ENCODE measurements at regions not wholly inside any gene's neighbourhood (a gene's known extent, or its start where the extent isn't known, plus 50 kb on each side); places are given as distances from the start of the nearest gene placed in this dataset.

DNA sequence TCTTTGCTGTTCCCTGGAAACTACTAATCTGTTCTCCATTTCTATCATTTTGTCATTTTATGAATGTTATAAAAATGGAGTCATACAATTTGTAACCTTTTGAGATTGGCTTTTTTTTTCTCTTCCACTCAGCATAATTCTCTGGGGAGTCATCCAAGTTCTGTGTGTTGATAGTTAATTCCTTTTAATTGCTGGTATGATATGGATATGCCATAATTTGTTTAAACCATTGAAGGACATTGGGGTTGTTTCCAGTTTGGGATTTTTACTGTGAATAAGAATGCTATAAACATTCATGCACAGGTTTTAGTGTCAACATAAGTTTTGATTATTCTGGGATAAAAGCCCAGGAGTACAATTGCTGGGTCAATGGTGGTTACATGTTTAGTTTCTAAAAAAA, 279.4 kb downstream of the WNT5A start:
- no peak for DNase-seq (ENCODE audit: low spot score)
- no peak for TF ChIP-seq CTCF (IDR thresholded peaks at IDR 0.05; ENCODE audit: extremely low read depth, missing control alignments)

- no peak for DNase-seq (ENCODE audit: low spot score)
- no peak for TF ChIP-seq CTCF (IDR thresholded peaks at IDR 0.05; ENCODE audit: extremely low read depth, missing control alignments)
Measured at GRCh38 chr3:55205990-55206389, 278.1 kb upstream of the LRTM1 start.

DNA sequence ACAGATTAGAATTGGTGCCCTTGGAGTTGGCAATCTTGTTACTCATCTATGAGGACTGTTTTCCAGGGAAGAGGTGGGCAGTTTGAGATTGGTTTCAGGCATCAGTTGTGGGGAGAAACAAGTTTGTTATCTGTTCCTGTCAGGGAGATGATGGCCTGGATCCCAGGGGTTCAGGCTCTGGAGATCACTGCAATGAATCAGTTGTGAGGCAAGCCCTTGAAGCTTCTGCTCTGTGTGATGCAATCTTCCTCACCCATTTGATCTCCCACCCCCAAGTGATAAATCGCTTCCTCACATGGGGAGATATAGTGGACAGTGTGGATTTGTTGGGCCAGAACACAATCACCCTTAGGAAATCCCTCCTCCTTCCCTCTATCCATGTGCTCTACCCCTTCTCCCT, 276.6 kb upstream of the LRTM1 start:
- no peak for TF ChIP-seq CTCF (IDR thresholded peaks at IDR 0.05; ENCODE audit: extremely low read depth, missing control alignments)
- DNase-seq (ENCODE audit: low spot score) = no peak

DNA sequence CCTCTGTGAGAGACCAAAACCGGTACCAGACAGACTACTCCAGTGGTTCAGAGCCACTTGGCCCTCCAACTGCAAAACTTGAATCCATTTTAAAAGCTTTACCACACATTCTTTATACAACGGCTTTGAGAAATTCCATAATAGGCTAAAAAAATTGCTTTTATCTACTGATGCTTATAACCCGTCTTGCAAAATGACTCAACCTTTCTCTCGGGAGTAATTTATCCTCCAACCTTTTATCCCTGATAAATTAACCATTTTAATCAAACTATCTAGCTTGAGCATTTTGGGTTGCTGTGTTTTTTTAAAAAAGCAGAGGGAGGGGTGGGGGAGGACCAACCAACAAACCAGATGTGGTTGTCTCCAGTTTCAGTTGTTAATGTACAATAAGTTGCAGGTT, 275.7 kb upstream of the LRTM1 start:
- DNase-seq (ENCODE audit: low spot score) = no peak
- no peak for TF ChIP-seq CTCF (IDR thresholded peaks at IDR 0.05; ENCODE audit: extremely low read depth, missing control alignments)

DNA sequence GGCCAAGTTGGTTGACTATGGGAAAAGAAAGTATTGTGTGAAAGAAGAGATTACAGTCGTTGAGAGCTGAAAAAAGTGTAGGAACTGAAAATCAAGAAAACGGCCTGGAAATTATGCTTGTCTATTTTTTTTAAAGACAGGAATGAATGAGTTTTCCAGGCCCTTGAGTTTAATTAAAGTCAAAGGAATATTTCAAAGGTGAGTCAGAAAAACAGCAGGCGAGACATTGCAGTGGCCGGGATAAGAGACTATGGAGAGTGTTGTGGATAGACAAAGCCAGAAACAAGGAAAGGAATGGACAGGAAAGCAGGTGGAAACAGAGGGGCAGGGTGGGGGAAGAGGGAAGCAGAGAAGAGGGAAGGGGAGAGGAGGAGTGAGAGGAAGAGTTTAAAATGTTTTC, 275.1 kb upstream of the LRTM1 start:
- no peak for TF ChIP-seq CTCF (IDR thresholded peaks at IDR 0.05; ENCODE audit: extremely low read depth, missing control alignments)
- no peak for DNase-seq (ENCODE audit: low spot score)

GRCh38 chr3:55202326-55202725, 274.5 kb upstream of the LRTM1 start:
- no peak for TF ChIP-seq CTCF (IDR thresholded peaks at IDR 0.05; ENCODE audit: extremely low read depth, missing control alignments)
- no peak for DNase-seq (ENCODE audit: low spot score)

DNA sequence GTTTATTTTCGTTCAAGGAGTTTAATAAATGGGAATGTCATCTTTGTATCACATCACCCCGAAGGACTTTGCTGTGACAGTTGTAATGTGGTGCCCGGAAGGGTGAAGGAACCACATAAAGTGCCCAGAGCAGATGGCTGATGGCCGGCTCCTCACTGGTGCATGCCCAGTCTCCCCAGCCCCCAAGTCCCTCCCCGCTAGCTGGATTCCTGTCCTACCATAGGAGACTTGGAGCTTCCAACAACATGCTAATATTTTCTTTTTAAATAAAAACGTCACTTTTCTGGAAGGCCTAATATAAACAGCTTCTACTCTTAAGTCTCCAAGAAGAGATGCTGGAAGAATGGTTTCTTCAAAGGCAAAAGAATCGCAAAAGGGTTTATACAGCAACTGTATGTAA, 273.9 kb upstream of the LRTM1 start:
- no peak for TF ChIP-seq CTCF (IDR thresholded peaks at IDR 0.05; ENCODE audit: extremely low read depth, missing control alignments)
- no peak for DNase-seq (ENCODE audit: low spot score)

Measured in GM20000 (cell line).